AML-193 (cell line): ENCODE measurements at regions not wholly inside any gene's neighbourhood (a gene's known extent, or its start where the extent isn't known, plus 50 kb on each side); places are given as distances from the start of the nearest gene placed in this dataset.
"Not testable (repeated sequence)": the region's sequence is repeated elsewhere in the genome, so short reads cannot be mapped to it uniquely, and the experiment has no call there.

Experiments used
- DNase-seq, 2 experiments: peaks; one replicate each; lab custom pipeline; 2025; lab: John Stamatoyannopoulos, UW

- DNase-seq, result no peak
Measured at GRCh38 chr16:86932130-86932982, 354.0 kb downstream of the FOXL1 start.

- DNase-seq, result no peak
Measured at GRCh38 chr16:86934581-86935375, 356.4 kb downstream of the FOXL1 start.

DNA sequence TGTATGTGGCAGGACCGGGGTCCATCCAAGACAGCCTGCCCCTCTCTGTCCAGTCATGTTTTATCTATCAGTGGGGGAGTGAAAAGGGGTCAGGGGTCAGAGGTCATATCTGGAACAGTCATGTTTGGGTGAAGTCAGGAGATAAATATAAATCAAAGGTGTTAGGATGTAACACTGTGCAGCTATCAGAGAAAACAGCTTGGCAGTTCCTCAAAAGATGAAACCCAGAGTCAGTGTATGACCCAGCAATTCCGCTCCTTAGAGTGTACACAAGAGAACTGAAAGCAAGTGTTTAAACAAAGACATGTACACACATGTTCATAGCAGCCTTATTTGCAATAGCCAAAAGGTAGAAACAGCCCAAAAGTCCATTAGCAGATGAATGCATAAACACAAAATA is 361.3 kb downstream of the FOXL1 start:
- DNase-seq, result no peak

DNA sequence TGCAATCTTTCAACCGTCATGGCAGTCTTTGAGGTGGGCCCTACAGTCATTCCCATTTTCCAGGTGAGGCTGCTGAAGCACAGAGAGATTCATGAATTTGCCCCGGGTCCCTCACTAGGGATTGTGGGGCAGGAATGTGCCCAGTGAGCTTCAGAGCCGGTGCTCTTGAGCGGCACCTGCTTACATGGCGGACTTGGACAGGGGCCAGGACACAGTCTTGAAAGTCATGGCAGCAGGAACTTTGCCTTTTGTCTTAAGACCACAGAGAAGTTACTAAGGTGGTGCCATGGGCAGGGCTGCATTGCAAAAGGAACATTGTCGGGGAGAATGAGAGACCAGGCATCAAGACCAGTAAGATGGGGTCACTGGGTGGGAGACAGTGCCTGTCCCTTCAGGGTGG is 363.4 kb downstream of the FOXL1 start:
- no peak for DNase-seq

DNA sequence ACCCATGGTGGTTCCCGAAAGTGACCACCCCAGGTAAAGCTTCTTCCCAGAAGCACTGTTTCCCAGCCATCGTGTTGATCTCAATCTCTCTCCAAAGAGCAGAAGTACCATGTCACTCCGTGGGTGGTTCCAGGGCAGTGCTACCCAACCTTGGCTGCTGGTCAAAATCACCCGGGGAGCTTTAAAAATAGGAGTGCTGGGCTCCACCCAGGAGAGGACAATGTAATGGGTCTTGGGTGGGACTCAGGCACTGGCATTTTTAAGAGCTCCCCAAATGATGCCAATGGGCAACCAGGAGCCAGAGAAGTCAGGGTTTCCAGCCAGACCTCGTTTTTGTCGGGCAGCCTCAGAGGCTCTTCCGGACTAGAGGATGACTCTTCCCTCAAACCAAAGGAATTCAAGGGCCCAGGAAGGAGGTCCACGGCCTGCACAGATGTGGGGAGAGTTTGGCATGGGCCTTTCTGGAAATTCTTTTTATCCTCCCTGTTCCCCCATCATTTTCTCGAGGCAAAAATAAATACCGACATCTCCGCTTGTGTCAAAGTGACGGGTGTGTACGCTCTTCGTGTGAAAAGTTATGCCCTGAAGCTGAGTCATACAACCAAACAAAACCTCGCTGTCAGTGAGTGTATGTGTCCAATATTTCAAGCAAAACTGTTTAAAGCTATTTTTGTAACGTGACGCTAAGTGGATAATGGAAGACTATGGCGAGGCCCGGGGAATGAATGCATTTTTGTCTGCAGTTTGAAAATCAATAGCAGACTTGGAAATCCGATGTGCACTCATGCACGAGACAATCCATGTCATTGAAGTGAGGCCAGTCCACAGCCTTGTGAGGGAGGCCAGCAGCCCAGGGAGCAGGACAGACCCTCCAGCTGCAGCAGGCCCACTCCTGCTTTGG is 364.1 kb downstream of the FOXL1 start:
- no peak for DNase-seq

DNA sequence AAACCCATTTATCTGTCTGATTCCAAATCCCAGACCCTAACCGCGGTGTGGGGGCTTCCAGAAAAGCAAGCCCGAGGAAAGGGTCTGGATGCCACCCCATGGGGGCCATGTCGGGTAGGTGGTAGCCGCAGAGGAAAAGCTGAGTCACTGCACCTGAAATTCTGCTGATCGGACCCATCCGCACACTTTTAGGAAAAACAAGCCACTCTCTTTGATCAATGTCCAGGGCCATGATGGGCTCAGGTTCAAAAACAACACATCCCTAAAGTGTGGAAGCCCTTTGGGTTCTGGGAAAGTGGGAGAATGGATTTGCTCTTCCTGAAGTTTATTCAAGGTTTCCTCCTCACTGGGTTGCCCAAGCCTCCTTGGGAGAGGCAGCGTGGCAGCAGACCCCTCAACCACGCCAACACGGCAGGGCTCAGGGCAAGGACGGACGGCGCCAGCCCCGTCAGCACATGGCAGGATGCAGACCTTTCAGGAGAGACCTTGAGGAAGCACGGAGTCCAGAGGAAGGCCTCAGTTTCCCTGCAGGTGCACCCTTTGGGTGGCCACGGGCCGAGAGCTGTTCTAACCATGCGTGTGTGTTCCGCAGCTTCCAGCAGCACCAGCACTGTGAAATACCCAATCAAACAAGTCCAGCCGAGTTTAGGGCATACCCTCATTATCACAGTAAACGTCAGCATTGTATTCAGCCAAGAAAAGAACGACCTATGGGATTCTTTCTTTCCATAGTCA is 367.0 kb downstream of the FOXL1 start:
- DNase-seq, result no peak

DNA sequence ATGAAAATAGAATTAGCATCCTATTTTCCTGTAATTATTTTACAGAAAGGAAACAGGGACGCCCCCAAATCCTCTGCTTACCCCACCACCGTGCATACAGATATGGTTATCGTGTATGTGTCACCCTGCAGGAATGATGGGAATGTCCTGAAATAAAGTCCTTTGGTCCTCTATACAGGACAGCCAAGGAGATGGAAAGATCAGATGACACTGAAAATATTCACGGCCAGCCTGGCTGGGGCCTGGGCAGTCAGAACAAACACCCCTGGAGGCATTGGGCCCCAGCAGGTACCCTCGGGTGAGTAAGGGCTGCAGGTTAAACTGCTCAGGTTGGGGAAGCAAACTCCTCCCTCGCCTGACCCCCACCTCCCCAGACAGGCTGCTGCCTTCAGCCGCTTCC is 368.0 kb downstream of the FOXL1 start:
- DNase-seq, result no peak

DNA sequence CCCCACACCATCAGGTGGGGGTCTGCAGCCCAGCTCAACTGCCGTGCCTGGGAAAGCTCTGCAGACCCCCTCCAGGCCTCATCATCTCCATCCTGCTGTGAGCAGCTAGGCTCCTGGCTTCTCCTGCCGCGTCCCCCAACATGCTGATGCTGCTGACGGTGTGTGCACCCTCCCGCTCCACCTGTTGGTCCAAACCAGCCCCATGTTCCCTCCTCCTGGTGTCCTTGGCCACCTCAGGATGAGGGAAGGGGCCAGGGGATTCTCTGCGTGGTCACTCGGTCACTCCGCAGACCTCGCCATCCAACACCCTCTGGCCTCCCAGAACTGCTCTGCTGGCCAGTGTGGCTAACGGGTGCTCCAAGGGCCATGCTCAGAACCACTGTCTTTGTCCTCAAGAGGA is 368.6 kb downstream of the FOXL1 start:
- no peak for DNase-seq

- no peak for DNase-seq
Measured at GRCh38 chr16:86948046-86948445, 369.1 kb downstream of the C16orf95 start.

GRCh38 chr16:86949116-86949515 is 368.1 kb downstream of the C16orf95 start:
- no peak for DNase-seq

DNA sequence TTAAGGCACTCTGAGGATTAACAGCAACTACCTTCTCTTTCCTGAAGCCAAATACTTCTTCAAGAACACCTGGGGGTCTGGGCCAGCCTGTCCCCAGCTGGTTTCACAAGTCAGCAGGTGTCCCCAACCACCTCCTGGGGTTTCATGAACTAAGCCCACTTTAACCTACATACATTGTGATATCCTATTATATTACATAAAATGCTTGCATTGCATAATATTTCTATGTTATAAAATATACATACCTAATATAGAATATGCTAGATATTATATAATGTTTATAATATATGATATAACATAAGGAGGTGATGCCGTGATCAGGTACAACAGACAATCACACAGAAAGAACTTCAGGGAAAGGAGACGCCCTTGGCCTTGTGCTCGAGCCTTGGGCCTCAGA is 367.6 kb downstream of the C16orf95 start:
- no peak for DNase-seq

GRCh38 chr16:86951041-86951822 is 366.0 kb downstream of the C16orf95 start:
- DNase-seq, result no peak

DNA sequence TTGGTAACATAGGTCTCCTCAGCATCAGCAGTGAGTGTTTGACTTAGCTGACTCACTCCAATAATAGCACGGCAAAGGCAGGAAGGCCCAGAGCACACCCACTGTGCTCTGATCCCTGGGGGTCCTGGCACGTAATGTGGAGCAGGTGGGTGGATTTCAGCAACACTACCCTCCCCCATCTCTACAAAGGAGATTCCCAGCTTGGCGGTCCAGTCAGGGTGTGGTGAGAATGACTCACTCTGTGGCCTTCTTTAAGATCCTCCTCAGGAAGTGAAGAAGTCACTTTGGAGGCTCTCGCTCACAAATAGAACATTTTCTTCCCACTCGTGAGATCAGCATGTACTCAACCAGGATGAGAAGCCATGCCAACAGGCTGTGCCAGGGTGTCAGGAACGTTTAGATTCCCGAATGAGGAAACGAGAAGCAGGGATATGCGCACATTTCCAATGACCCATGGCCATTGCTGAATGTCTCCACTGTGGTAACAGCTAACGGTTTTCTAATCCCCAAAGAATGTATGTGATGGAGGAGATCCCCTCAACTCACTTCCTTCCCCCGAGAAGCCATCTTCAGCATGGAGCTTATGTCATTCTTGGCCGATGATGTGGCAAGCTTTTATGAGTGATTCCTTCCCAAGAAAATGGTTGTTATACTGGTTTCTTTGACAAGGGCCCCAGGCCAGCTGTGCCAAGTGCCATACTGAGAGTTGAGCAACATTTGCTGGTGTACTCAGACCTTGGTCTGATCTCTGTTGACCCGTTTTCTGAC is 365.2 kb downstream of the C16orf95 start:
- DNase-seq, result no peak

- DNase-seq, result no peak
Measured at GRCh38 chr16:86952769-86953168, 364.4 kb downstream of the C16orf95 start.

DNA sequence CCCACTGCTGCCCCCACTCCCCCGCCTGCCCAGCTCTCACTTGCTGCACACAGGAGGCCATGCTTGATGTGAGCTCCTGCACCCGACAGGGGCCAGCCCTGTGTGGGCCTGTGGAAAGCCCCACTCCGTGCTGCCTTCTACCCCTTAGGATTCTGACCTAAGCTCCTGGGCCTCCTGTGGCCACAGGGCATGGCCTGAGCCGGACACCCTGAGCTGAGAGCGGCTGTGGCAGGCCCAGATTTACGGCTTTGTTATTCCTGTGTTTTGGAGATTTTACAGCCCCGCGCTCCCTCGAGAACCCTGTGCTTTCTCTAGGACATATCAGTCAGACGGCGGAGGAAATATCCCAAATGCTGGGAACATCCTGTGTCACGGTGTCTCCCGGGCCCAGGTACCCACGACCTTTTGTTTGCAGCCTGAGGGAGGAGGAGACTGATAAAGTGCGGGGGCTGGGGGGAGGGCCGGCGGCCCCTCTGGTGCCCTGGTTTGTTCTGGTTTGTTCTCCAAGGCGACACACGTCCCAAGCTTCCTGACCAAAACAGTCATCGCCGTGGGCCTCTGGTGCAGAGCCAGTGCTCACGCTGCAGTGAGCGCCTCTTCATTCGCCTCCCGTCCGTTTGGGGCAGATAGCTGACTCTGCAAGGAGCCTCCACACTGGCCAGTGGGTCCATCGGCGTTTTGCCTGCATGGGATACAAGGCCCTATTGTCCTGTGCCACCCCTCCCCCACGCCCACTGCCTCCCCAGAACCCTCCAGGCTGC is 363.4 kb downstream of the C16orf95 start:
- no peak for DNase-seq

DNA sequence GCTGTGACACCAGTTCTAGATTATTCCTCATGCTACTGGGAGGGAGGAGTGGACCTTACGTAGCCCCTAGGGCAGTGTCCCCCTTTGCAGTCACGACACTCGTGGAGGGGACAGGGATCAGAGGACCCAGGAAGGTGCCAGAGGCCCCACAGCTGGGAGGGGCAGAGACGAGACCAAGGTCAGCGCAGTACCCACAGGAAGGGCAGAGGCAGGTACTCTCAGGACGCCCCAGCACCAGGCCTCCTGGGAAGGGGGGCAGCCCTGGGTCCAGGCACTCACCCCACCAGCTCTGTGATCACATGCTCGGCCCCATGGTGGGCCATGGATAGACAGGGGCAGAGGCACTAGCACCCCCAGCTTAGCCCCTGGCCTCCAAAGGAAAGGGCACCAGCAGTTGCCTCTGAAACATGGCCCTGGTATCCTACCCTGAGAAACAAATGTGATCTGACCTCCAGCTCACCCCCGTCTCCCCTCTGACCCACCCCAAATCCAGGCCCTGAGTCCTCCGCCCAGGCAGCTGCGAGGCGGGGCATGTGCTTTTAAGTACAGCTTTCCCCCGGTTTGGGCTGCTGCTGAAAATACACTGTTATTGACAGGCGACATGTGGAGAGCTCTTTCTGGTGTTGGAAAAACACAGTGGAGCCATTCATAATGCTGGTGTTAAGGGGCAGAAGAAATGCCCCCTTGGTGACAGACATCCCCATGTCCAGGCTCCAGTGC is 361.9 kb downstream of the C16orf95 start:
- no peak for DNase-seq

GRCh38 chr16:86956437-86956836 is 360.8 kb downstream of the C16orf95 start:
- no peak for DNase-seq

DNA sequence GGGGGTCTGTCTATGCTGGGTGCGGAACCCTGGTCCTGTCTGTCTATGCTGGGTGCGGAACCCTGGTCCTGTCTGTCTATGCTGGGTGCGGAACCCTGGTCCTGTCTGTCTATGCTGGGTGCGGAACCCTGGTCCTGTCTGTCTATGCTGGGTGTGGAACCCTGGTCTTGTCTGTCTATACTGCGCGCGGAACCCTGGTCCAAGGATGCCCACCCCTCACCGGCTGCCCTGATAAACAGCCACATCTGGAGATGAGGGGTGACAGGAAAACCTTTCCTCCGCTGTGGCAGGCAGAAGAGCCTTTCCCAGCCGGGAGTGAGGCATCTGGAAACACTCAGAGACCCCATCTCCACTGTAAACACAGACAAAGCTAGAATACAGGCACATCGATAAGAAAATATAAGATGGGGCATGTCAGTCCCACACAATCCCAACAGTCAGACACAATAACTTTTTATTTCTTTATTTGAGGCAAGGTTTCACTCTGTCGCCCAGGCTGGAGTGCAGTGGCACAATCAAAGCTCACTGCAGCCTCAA is 359.5 kb downstream of the C16orf95 start:
- not testable (repeated sequence) for DNase-seq
